H1 (cell line): ENCODE measurements at regions not wholly inside any gene's neighbourhood (a gene's known extent, or its start where the extent isn't known, plus 50 kb on each side); places are given as distances from the start of the nearest gene placed in this dataset.

Source experiments
- CTCF ChIA-PET: fragments of 300-600 bp; sonication (Branson Sonifier 250); formaldehyde crosslinking; loops from one replicate; lab custom pipeline; 2021; ENCODE audit not compliant: partially characterized antibody; lab: Charles Lee
- POLR2A ChIA-PET: fragments of 300-600 bp; sonication (Branson Sonifier 250); formaldehyde crosslinking; loops from one replicate; lab custom pipeline; 2021; ENCODE audit warnings: inconsistent platforms; ENCODE audit not compliant: partially characterized antibody; lab: Charles Lee
- DNase-seq, 2 experiments: peaks; one replicate each; pipeline versions ENCODE4 v3.0.0 to v3.0.0-alpha.2; 2010 to 2022; ENCODE audit warnings: low spot score in 2 of 2, low read depth in 1 of 2, mixed read lengths in 1 of 2
- FAIRE-seq: peaks from 2 replicates; lab custom pipeline; 2011; peaks lifted over from hg19 to GRCh38; lab: Jason Lieb, UNC
- H2AFZ ChIP-seq: 2 replicates; pipeline ENCODE4 v1.8.1; 2012; ENCODE audit warnings: low read length, inconsistent platforms
- H2AK5ac ChIP-seq: 2 replicates; pipeline ENCODE4 v1.6.1; 2013; ENCODE audit warnings: low read depth, low read length
- H2BK120ac ChIP-seq: replicated peaks from 2 replicates; pipeline ENCODE3; 2013; ENCODE audit warnings: low read depth, low read length, inconsistent platforms
- H2BK12ac ChIP-seq: 2 replicates; pipeline ENCODE4 v1.6.1; 2013; ENCODE audit warnings: low read depth, low read length
- H2BK15ac ChIP-seq: 2 replicates; pipeline ENCODE4 v1.6.1; 2013; ENCODE audit warnings: low read length
- H2BK20ac ChIP-seq: 2 replicates; pipeline ENCODE4 v1.6.1; 2013; ENCODE audit warnings: low read length
- H2BK5ac ChIP-seq: 2 replicates; pipeline ENCODE4 v1.6.1; 2013; ENCODE audit warnings: low read depth, low read length
- H3K14ac ChIP-seq: 2 replicates; pipeline ENCODE4 v1.6.1; 2013; ENCODE audit warnings: inconsistent platforms; ENCODE audit not compliant: insufficient read length
- H3K18ac ChIP-seq: 2 replicates; pipeline ENCODE4 v1.6.1; 2013; ENCODE audit warnings: low read length; ENCODE audit errors: extremely low read depth
- H3K23ac ChIP-seq: 2 replicates; pipeline ENCODE4 v1.6.1; 2013; ENCODE audit warnings: inconsistent platforms; ENCODE audit not compliant: insufficient read length
- H3K23me2 ChIP-seq: 2 replicates; pipeline ENCODE4 v1.6.1; 2013; ENCODE audit warnings: low read depth, low read length
- H3K27ac ChIP-seq: 2 replicates; pipeline ENCODE4 v1.6.1; 2011; ENCODE audit warnings: low read depth, low read length, inconsistent platforms
- H3K27me3 ChIP-seq, 4 experiments: replicated peaks in 1 of 4; 1 replicate in 1 of 4; 2 replicates in 3 of 4; pipeline versions ENCODE4 v1.6.1 to v1.8.1; 2011 to 2013; ENCODE audit warnings: low read length in 3 of 4, mild to moderate bottlenecking in 3 of 4, inconsistent platforms in 2 of 4, mixed read lengths in 2 of 4, moderate library complexity in 1 of 4; ENCODE audit not compliant: control insufficient read depth in 3 of 4, insufficient read depth in 3 of 4; ENCODE audit errors: extremely low read depth in 1 of 4
- H3K36me3 ChIP-seq, 4 experiments: 2 replicates each; pipeline versions ENCODE4 v1.6.1 to v1.8.1; 2011 to 2013; ENCODE audit warnings: mild to moderate bottlenecking in 4 of 4, low read length in 3 of 4, moderate library complexity in 2 of 4, control low read depth in 1 of 4, inconsistent platforms in 1 of 4; ENCODE audit not compliant: insufficient read depth in 4 of 4, control insufficient read depth in 2 of 4
- H3K4ac ChIP-seq: replicated peaks from 2 replicates; pipeline ENCODE3; 2013; ENCODE audit warnings: low read length, low read depth, mixed read lengths, inconsistent platforms; ENCODE audit not compliant: insufficient read length
- H3K4me1 ChIP-seq, 4 experiments: replicated peaks in 1 of 4; 1 replicate in 1 of 4; 2 replicates in 3 of 4; pipeline versions ENCODE4 v1.6.1 to v1.8.1; 2011 to 2013; ENCODE audit warnings: low read length in 3 of 4, inconsistent platforms in 2 of 4, mixed read lengths in 1 of 4; ENCODE audit not compliant: insufficient read depth in 4 of 4, control insufficient read depth in 3 of 4
- H3K4me2 ChIP-seq, 2 experiments: 2 replicates each; pipeline versions ENCODE4 v1.6.1 to v1.8.1; 2011 to 2013; ENCODE audit warnings: low read depth in 2 of 2, low read length in 2 of 2, control low read depth in 1 of 2, inconsistent platforms in 1 of 2, mild to moderate bottlenecking in 1 of 2; ENCODE audit not compliant: insufficient read depth in 1 of 2
- H3K4me3 ChIP-seq, 4 experiments: fragments of 200-600, 300-600 bp in 1 of 4; sonication (generic), shearing (Covaris generic), sonication (Bioruptor Twin) in 1 of 4; 2 replicates each; pipeline versions ENCODE4 v1.5.1 to v1.8.1; 2011 to 2016; ENCODE audit warnings: low read length in 4 of 4, low read depth in 3 of 4, control low read depth in 2 of 4, inconsistent platforms in 2 of 4, mild to moderate bottlenecking in 2 of 4, mixed read lengths in 1 of 4, moderate library complexity in 1 of 4; ENCODE audit not compliant: insufficient read depth in 2 of 4; ENCODE audit errors: extremely low read depth in 1 of 4
- H3K56ac ChIP-seq: replicated peaks from 2 replicates; pipeline ENCODE3; 2013; ENCODE audit warnings: low read depth, mild to moderate bottlenecking, mixed read lengths, low read length, inconsistent platforms; ENCODE audit not compliant: insufficient read length
- H3K79me1 ChIP-seq: 2 replicates; pipeline ENCODE4 v1.6.1; 2013; ENCODE audit warnings: low read depth, low read length, control low read depth
- H3K79me2 ChIP-seq, 2 experiments: 2 replicates each; pipeline versions ENCODE4 v1.6.1 to v1.8.1; 2012 to 2013; ENCODE audit warnings: low read length in 2 of 2, mild to moderate bottlenecking in 2 of 2, inconsistent platforms in 1 of 2; ENCODE audit not compliant: insufficient read depth in 2 of 2, control insufficient read depth in 1 of 2
- H3K9ac ChIP-seq, 4 experiments: replicated peaks in 1 of 4; 1 replicate in 1 of 4; 2 replicates in 3 of 4; pipeline versions ENCODE4 v1.6.1 to v1.8.1; 2011 to 2013; ENCODE audit warnings: low read depth in 3 of 4, low read length in 3 of 4, control low read depth in 2 of 4, mild to moderate bottlenecking in 2 of 4, moderate library complexity in 2 of 4, inconsistent platforms in 1 of 4; ENCODE audit errors: extremely low read depth in 1 of 4
- H3K9me3 ChIP-seq, 2 experiments: 2 replicates each; pipeline versions ENCODE4 v1.6.1 to v1.8.1; 2012 to 2013; ENCODE audit warnings: mild to moderate bottlenecking in 2 of 2, moderate library complexity in 2 of 2, control low read depth in 1 of 2, inconsistent platforms in 1 of 2, low read depth in 1 of 2, low read length in 1 of 2, mixed read lengths in 1 of 2; ENCODE audit not compliant: insufficient read depth in 2 of 2
- H4K20me1 ChIP-seq, 2 experiments: replicated peaks in 1 of 2; 2 replicates each; pipeline versions ENCODE3 to v1.8.1; 2011 to 2013; ENCODE audit warnings: inconsistent platforms in 2 of 2, low read length in 2 of 2, mild to moderate bottlenecking in 1 of 2; ENCODE audit not compliant: insufficient read depth in 2 of 2, control insufficient read depth in 1 of 2
- H4K5ac ChIP-seq: 2 replicates; pipeline ENCODE4 v1.6.1; 2013; ENCODE audit warnings: low read length, low read depth, mixed read lengths, inconsistent platforms; ENCODE audit not compliant: insufficient read length
- H4K8ac ChIP-seq: 2 replicates; pipeline ENCODE4 v1.8.0; 2013; ENCODE audit warnings: mild to moderate bottlenecking, moderate library complexity, low read length, inconsistent platforms; ENCODE audit not compliant: insufficient read depth; ENCODE audit errors: extremely low read depth
- H4K91ac ChIP-seq: replicated peaks from 2 replicates; pipeline ENCODE3; 2013; ENCODE audit warnings: low read length, mixed read lengths, inconsistent platforms; ENCODE audit not compliant: insufficient read length
- CTBP2 ChIP-seq: IDR thresholded peaks from 2 replicates; pipeline ENCODE4 v1.7.0; 2011; ENCODE audit warnings: borderline replicate concordance, mild to moderate bottlenecking, moderate library complexity, mixed read lengths, low read length; ENCODE audit not compliant: insufficient read depth, insufficient read length
- JUND ChIP-seq: IDR thresholded peaks from 2 replicates; pipeline ENCODE4 v1.6.1; 2011; ENCODE audit warnings: mild to moderate bottlenecking, improper control_type of control experiment, low read length
- MAFK ChIP-seq: IDR thresholded peaks from 2 replicates; pipeline ENCODE4 v1.6.1; 2012; ENCODE audit warnings: low read depth, mild to moderate bottlenecking, improper control_type of control experiment, low read length
- NANOG ChIP-seq: IDR thresholded peaks from 2 replicates; pipeline ENCODE4 v1.6.1; 2011; ENCODE audit warnings: low read length, low read depth, mild to moderate bottlenecking, inconsistent platforms; ENCODE audit not compliant: insufficient read depth, poor library complexity, severe bottlenecking
- SAP30 ChIP-seq: fragments of 300-600 bp; sonication (generic); IDR thresholded peaks from 2 replicates; pipeline ENCODE4 v1.7.1; 2012; ENCODE audit warnings: low read length, moderate library complexity, mild to moderate bottlenecking, inconsistent platforms; ENCODE audit not compliant: insufficient read depth, insufficient replicate concordance
- SIN3A ChIP-seq, 2 experiments: IDR thresholded peaks in 1 of 2; conservative IDR thresholded peaks in 1 of 2; 2 replicates each; pipeline ENCODE4 v1.6.1; 2011 to 2012; ENCODE audit warnings: low read length in 2 of 2, improper control_type of control experiment in 1 of 2, low read depth in 1 of 2, mild to moderate bottlenecking in 1 of 2
- SIX5 ChIP-seq: IDR thresholded peaks from 2 replicates; pipeline ENCODE4 v1.6.1; 2011; ENCODE audit warnings: mild to moderate bottlenecking, low read depth, low read length
- SP2 ChIP-seq: IDR thresholded peaks from 2 replicates; pipeline ENCODE4 v1.6.1; 2012; ENCODE audit warnings: mild to moderate bottlenecking, low read length, inconsistent platforms
- ZNF274 ChIP-seq: IDR thresholded peaks from 2 replicates; pipeline ENCODE4 v1.7.0; 2012; ENCODE audit warnings: low read length, borderline replicate concordance; ENCODE audit errors: extremely low read depth
- WGBS, 2 experiments: shearing (Covaris generic) in 1 of 2; methylation state at CpG; one replicate each; pipeline versions ENCODE4 v1.1.6 to v1.1.7; 2013 to 2015; ENCODE audit warnings: low lambda C conversion rate in 2 of 2, mixed read lengths in 2 of 2, inconsistent platforms in 1 of 2, low coverage in 1 of 2, missing lambda C conversion rate in 1 of 2; ENCODE audit not compliant: insufficient replicate concordance in 2 of 2, insufficient coverage in 1 of 2, insufficient read length in 1 of 2; ENCODE audit errors: extremely low coverage in 1 of 2, missing lambda C conversion rate in 1 of 2; 5-methylcytosine and 5-hydroxymethylcytosine counted together
- TF ChIP-seq, protein P1 (sequence below), 3 experiments: IDR thresholded peaks; 1 replicate in 2 of 3; 2 replicates in 1 of 3; pipeline versions ENCODE4 v1.5.1 to v1.6.1; 2011; ENCODE audit warnings: low read length in 3 of 3, mild to moderate bottlenecking in 3 of 3, inconsistent platforms in 2 of 3, low read depth in 1 of 3, moderate library complexity in 1 of 3; ENCODE audit not compliant: insufficient read depth in 1 of 3; ENCODE audit errors: control extremely low read depth in 1 of 3

DNA sequence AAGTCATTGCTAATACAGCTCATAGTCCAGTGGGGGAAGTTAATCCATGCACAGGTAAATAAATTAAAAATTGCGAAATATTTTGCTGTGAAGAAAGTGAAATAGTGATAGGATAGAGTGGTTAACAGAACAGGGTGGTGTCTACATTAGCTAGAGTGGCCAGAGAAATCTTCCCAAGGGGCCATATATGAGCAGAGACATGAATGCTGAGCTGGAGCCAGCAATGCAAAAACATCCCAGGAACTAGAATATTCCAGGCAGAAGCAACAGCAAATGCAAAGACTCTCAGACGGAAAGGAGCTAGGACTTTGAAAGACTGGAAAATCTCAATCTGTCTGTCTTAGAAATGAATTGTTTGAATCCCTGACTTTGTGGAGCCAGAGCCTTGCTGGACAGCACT is 1221.6 kb downstream of the MAT2B start:
- WGBS, 2 experiments = 88 to 100% methylated on average over 1 to 2 of the region's 2 CpGs
- Histone ChIP-seq H3K9me3 (no peaks in the 10 kb centered on the region), H3K4me1 (no peaks in the 10 kb centered on the region), H3K36me3 (no peaks in the 10 kb centered on the region), H3K23me2 (no peaks in the 10 kb centered on the region), H3K4me2 (no peak overlapping the region), H2BK20ac (no peak overlapping the region), H2BK15ac (no peak overlapping the region), H2BK12ac (no peak overlapping the region), H3K23ac (no peak overlapping the region), H3K27ac (no peak overlapping the region), H4K91ac (no peak overlapping the region), H3K14ac (no peak overlapping the region), H4K5ac (no peak overlapping the region), H2AFZ (no peak overlapping the region), H2BK5ac (no peak overlapping the region), H3K4ac (no peak overlapping the region), H4K8ac (no peak overlapping the region), H3K79me2 (no peaks in the 10 kb centered on the region), H2AK5ac (no peak overlapping the region), H2BK120ac (no peak overlapping the region), H3K4me3 (no peak overlapping the region), H4K20me1 (no peaks in the 10 kb centered on the region), H3K27me3 (no peaks in the 10 kb centered on the region), H3K9ac (no peak overlapping the region), H3K79me1 (no peaks in the 10 kb centered on the region), H3K18ac (no peak overlapping the region), H3K56ac (no peak overlapping the region)
- FAIRE-seq (no peak), DNase-seq (no peak)
- POLR2A ChIA-PET = no interaction called here
- CTCF ChIA-PET = no interaction called here
- TF ChIP-seq SIX5 = no peak
- TF ChIP-seq, protein P1, sequence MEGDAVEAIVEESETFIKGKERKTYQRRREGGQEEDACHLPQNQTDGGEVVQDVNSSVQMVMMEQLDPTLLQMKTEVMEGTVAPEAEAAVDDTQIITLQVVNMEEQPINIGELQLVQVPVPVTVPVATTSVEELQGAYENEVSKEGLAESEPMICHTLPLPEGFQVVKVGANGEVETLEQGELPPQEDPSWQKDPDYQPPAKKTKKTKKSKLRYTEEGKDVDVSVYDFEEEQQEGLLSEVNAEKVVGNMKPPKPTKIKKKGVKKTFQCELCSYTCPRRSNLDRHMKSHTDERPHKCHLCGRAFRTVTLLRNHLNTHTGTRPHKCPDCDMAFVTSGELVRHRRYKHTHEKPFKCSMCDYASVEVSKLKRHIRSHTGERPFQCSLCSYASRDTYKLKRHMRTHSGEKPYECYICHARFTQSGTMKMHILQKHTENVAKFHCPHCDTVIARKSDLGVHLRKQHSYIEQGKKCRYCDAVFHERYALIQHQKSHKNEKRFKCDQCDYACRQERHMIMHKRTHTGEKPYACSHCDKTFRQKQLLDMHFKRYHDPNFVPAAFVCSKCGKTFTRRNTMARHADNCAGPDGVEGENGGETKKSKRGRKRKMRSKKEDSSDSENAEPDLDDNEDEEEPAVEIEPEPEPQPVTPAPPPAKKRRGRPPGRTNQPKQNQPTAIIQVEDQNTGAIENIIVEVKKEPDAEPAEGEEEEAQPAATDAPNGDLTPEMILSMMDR (IDR thresholded peaks at IDR 0.05; ENCODE audit: control extremely low read depth in 1 of 3, insufficient read depth in 1 of 3, low read depth in 1 of 3, low read length in 3 of 3) = no peak
- no peak for TF ChIP-seq SIN3A (conservative IDR thresholded peaks at IDR 0.05 in 1 of 2, IDR thresholded peaks at IDR 0.05 in 1 of 2; ENCODE audit: low read depth in 1 of 2, low read length in 2 of 2)
- no peak for TF ChIP-seq MAFK
- TF ChIP-seq SP2 = no peak
- TF ChIP-seq ZNF274 = no peak
- TF ChIP-seq JUND = no peak
- TF ChIP-seq NANOG = no peak
- TF ChIP-seq SAP30 = no peak
- no peak for TF ChIP-seq CTBP2
